ENCODE measurements at regions not wholly inside any gene's neighbourhood (a gene's known extent, or its start where the extent isn't known, plus 50 kb on each side); places are given as distances from the start of the nearest gene placed in this dataset.

- DNase-seq (ENCODE audit: low spot score), result no peak
These were observed 522.4 kb downstream of the KCTD12 start for GRCh38 chr13:76363682-76364289.

- DNase-seq (ENCODE audit: low spot score), result no peak
These were observed 524.3 kb downstream of the KCTD12 start for GRCh38 chr13:76361868-76362267.

GRCh38 chr13:76351541-76352229 is 534.5 kb downstream of the KCTD12 start:
- DNase-seq (ENCODE audit: low spot score), result no peak

GRCh38 chr13:76350399-76350798 is 535.8 kb downstream of the KCTD12 start:
- no peak for DNase-seq (ENCODE audit: low spot score)

GRCh38 chr13:76349700-76350099 is 536.5 kb downstream of the KCTD12 start:
- no peak for DNase-seq (ENCODE audit: low spot score)

GRCh38 chr13:76339649-76340048 is 546.6 kb downstream of the KCTD12 start:
- DNase-seq (ENCODE audit: low spot score), result no peak

- no peak for DNase-seq (ENCODE audit: low spot score)
These were observed 548.2 kb downstream of the KCTD12 start for GRCh38 chr13:76338003-76338402.

GRCh38 chr13:76336889-76337844 is 549.0 kb downstream of the KCTD12 start:
- DNase-seq (ENCODE audit: low spot score), result no peak

GRCh38 chr13:76335463-76335862 is 550.7 kb downstream of the KCTD12 start:
- no peak for DNase-seq (ENCODE audit: low spot score)

GRCh38 chr13:76331943-76332712 is 554.1 kb downstream of the KCTD12 start:
- no peak for DNase-seq (ENCODE audit: low spot score)

GRCh38 chr13:76330761-76331160 is 555.4 kb downstream of the KCTD12 start:
- no peak for DNase-seq (ENCODE audit: low spot score)

GRCh38 chr13:76329866-76330580 is 556.2 kb downstream of the KCTD12 start:
- no peak for DNase-seq (ENCODE audit: low spot score)

- no peak for DNase-seq (ENCODE audit: low spot score)
These were observed 557.2 kb downstream of the KCTD12 start for GRCh38 chr13:76329004-76329403.

GRCh38 chr13:76326343-76326742 is 559.9 kb downstream of the KCTD12 start:
- peak; percentile 21 for DNase-seq (ENCODE audit: low spot score)

- DNase-seq (ENCODE audit: low spot score), result no peak
These were observed 566.3 kb downstream of the KCTD12 start for GRCh38 chr13:76319921-76320320.

- peak; percentile 94 for DNase-seq (ENCODE audit: low spot score)
These were observed 569.1 kb downstream of the KCTD12 start for GRCh38 chr13:76316998-76317527.

- DNase-seq (ENCODE audit: low spot score), result no peak
These were observed 571.7 kb downstream of the KCTD12 start for GRCh38 chr13:76314495-76314894.

- no peak for DNase-seq (ENCODE audit: low spot score)
These were observed 579.1 kb downstream of the KCTD12 start for GRCh38 chr13:76307142-76307541.

GRCh38 chr13:76300688-76301087 is 585.5 kb downstream of the KCTD12 start:
- DNase-seq (ENCODE audit: low spot score), result no peak

- DNase-seq (ENCODE audit: low spot score), result no peak
These were observed 588.9 kb downstream of the KCTD12 start for GRCh38 chr13:76297331-76297730.

- DNase-seq (ENCODE audit: low spot score), result no peak
These were observed 589.5 kb downstream of the KCTD12 start for GRCh38 chr13:76296751-76297150.

Measured in SK-N-DZ (cell line).